ENCODE measurements at regions not wholly inside any gene's neighbourhood (a gene's known extent, or its start where the extent isn't known, plus 50 kb on each side); places are given as distances from the start of the nearest gene placed in this dataset.

DNA sequence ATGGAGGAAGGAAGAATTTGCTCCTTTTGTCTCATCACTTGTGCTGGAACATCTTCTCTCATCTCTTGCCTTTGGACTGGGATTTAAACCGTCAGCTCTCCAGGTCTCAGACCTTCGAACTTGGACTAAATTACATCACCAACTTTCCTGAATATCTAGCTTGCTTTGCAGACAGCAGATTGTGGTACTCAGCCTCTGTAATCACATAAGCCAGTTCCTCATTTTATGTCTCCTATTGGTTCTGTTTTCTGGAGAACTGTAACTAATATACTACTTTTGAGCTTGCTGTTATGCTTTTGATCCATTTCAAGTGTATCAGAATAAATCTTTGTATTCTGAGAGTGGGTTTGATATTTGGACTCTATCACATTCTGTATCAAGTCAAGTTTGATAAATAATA lies 164.3 kb upstream of the VEPH1 start:
- Histone ChIP-seq H3K9me3 (ENCODE audit: control insufficient read depth, low read length) (no peaks in the 10 kb centered on the region), H3K4ac (ENCODE audit: low read depth in 1 of 2, low read length in 2 of 2) (no peak overlapping the region), H2BK15ac (ENCODE audit: low read depth, poor library complexity, severe bottlenecking) (no peak overlapping the region), H3K9ac (ENCODE audit: low read length) (no peak overlapping the region), H3K27me3 (ENCODE audit: control insufficient read depth in 1 of 2, insufficient read depth in 1 of 2, low read length in 2 of 2) (no peaks in the 10 kb centered on the region), H3K4me1 (ENCODE audit: control insufficient read depth, insufficient read depth, low read depth, low read length) (no peaks in the 10 kb centered on the region), H2AFZ (ENCODE audit: low read depth, low read length) (no peak overlapping the region), H3K36me3 (ENCODE audit: control insufficient read depth in 1 of 2, insufficient read depth in 2 of 2, low read depth in 1 of 2, low read length in 2 of 2) (no peaks in the 10 kb centered on the region), H3K4me2 (ENCODE audit: low read length, poor library complexity, severe bottlenecking) (no peak overlapping the region), H3K27ac (ENCODE audit: low read length, poor library complexity, severe bottlenecking) (no peak overlapping the region), H4K91ac (ENCODE audit: low read length) (no peak overlapping the region), H3K18ac (ENCODE audit: low read depth in 1 of 2, low read length in 2 of 2) (no peak overlapping the region), H2AK5ac (ENCODE audit: low read length, severe bottlenecking) (no peak overlapping the region), H3K23ac (ENCODE audit: low read length in 2 of 2) (no peak overlapping the region), H2BK120ac (ENCODE audit: low read depth, low read length) (no peak overlapping the region), H2BK5ac (ENCODE audit: low read depth, low read length, poor library complexity, severe bottlenecking) (no peak overlapping the region), H3K79me1 (replicated peaks; ENCODE audit: low read length, poor library complexity, severe bottlenecking) (no peaks in the 10 kb centered on the region), H4K8ac (ENCODE audit: low read length) (no peak overlapping the region), H3K14ac (ENCODE audit: low read length in 2 of 2) (no peak overlapping the region), H3K4me3 (ENCODE audit: insufficient read depth in 1 of 2, low read depth in 1 of 2, low read length in 2 of 2) (no peak overlapping the region), H2BK12ac (ENCODE audit: low read length in 2 of 2) (no peak overlapping the region)
- 73% methylated on average over 2 of the region's 2 CpGs for WGBS
- DNase-seq: no peak

- no peaks in the 10 kb centered on the region for H3K27me3 ChIP-seq (ENCODE audit: control insufficient read depth in 1 of 2, insufficient read depth in 1 of 2, low read length in 2 of 2)
- no peak overlapping the region for H2AFZ ChIP-seq (ENCODE audit: low read depth, low read length)
- H2BK15ac ChIP-seq (ENCODE audit: low read depth, poor library complexity, severe bottlenecking): no peak overlapping the region
- no peaks in the 10 kb centered on the region for H3K9me3 ChIP-seq (ENCODE audit: control insufficient read depth, low read length)
- no peak overlapping the region for H3K18ac ChIP-seq (ENCODE audit: low read depth in 1 of 2, low read length in 2 of 2)
- no peak overlapping the region for H4K91ac ChIP-seq (ENCODE audit: low read length)
- H3K9ac ChIP-seq (ENCODE audit: low read length): no peak overlapping the region
- H3K14ac ChIP-seq (ENCODE audit: low read length in 2 of 2): no peak overlapping the region
- no peak overlapping the region for H3K27ac ChIP-seq (ENCODE audit: low read length, poor library complexity, severe bottlenecking)
- no peak overlapping the region for H2BK120ac ChIP-seq (ENCODE audit: low read depth, low read length)
- H3K23ac ChIP-seq (ENCODE audit: low read length in 2 of 2): no peak overlapping the region
- no peak overlapping the region for H3K4ac ChIP-seq (ENCODE audit: low read depth in 1 of 2, low read length in 2 of 2)
- DNase-seq: no peak
- no peak overlapping the region for H3K4me3 ChIP-seq (ENCODE audit: insufficient read depth in 1 of 2, low read depth in 1 of 2, low read length in 2 of 2)
- no peak overlapping the region for H2BK12ac ChIP-seq (ENCODE audit: low read length in 2 of 2)
- no peaks in the 10 kb centered on the region for H3K79me1 ChIP-seq (replicated peaks; ENCODE audit: low read length, poor library complexity, severe bottlenecking)
- H3K36me3 ChIP-seq (ENCODE audit: control insufficient read depth in 1 of 2, insufficient read depth in 2 of 2, low read depth in 1 of 2, low read length in 2 of 2): no peaks in the 10 kb centered on the region
- no peak overlapping the region for H2BK5ac ChIP-seq (ENCODE audit: low read depth, low read length, poor library complexity, severe bottlenecking)
- no peak overlapping the region for H4K8ac ChIP-seq (ENCODE audit: low read length)
- H3K4me2 ChIP-seq (ENCODE audit: low read length, poor library complexity, severe bottlenecking): no peak overlapping the region
- no peaks in the 10 kb centered on the region for H3K4me1 ChIP-seq (ENCODE audit: control insufficient read depth, insufficient read depth, low read depth, low read length)
- no peak overlapping the region for H2AK5ac ChIP-seq (ENCODE audit: low read length, severe bottlenecking)
Measured at GRCh38 chr3:157662171-157662570, 159.0 kb upstream of the VEPH1 start.

GRCh38 chr3:157660847-157661246 lies 157.6 kb upstream of the VEPH1 start:
- Histone ChIP-seq H3K4ac (ENCODE audit: low read depth in 1 of 2, low read length in 2 of 2) (no peak overlapping the region), H4K8ac (ENCODE audit: low read length) (no peak overlapping the region), H4K91ac (ENCODE audit: low read length) (no peak overlapping the region), H3K23ac (ENCODE audit: low read length in 2 of 2) (no peak overlapping the region), H3K9ac (ENCODE audit: low read length) (no peak overlapping the region), H3K27me3 (ENCODE audit: control insufficient read depth in 1 of 2, insufficient read depth in 1 of 2, low read length in 2 of 2) (no peaks in the 10 kb centered on the region), H2AK5ac (ENCODE audit: low read length, severe bottlenecking) (no peak overlapping the region), H3K36me3 (ENCODE audit: control insufficient read depth in 1 of 2, insufficient read depth in 2 of 2, low read depth in 1 of 2, low read length in 2 of 2) (no peaks in the 10 kb centered on the region), H3K18ac (ENCODE audit: low read depth in 1 of 2, low read length in 2 of 2) (no peak overlapping the region), H3K4me3 (ENCODE audit: insufficient read depth in 1 of 2, low read depth in 1 of 2, low read length in 2 of 2) (no peak overlapping the region), H3K4me1 (ENCODE audit: control insufficient read depth, insufficient read depth, low read depth, low read length) (no peaks in the 10 kb centered on the region), H2BK15ac (ENCODE audit: low read depth, poor library complexity, severe bottlenecking) (no peak overlapping the region), H3K79me1 (replicated peaks; ENCODE audit: low read length, poor library complexity, severe bottlenecking) (no peaks in the 10 kb centered on the region), H2BK5ac (ENCODE audit: low read depth, low read length, poor library complexity, severe bottlenecking) (no peak overlapping the region), H2BK12ac (ENCODE audit: low read length in 2 of 2) (no peak overlapping the region), H3K9me3 (ENCODE audit: control insufficient read depth, low read length) (no peaks in the 10 kb centered on the region), H2AFZ (ENCODE audit: low read depth, low read length) (no peak overlapping the region), H3K27ac (ENCODE audit: low read length, poor library complexity, severe bottlenecking) (no peak overlapping the region), H3K4me2 (ENCODE audit: low read length, poor library complexity, severe bottlenecking) (no peak overlapping the region), H3K14ac (ENCODE audit: low read length in 2 of 2) (no peak overlapping the region), H2BK120ac (ENCODE audit: low read depth, low read length) (no peak overlapping the region)
- no peak for DNase-seq

GRCh38 chr3:157652366-157652765 lies 149.2 kb upstream of the VEPH1 start:
- no peaks in the 10 kb centered on the region for H3K4me1 ChIP-seq (ENCODE audit: control insufficient read depth, insufficient read depth, low read depth, low read length)
- H4K91ac ChIP-seq (ENCODE audit: low read length): no peak overlapping the region
- no peak overlapping the region for H3K14ac ChIP-seq (ENCODE audit: low read length in 2 of 2)
- no peaks in the 10 kb centered on the region for H3K9me3 ChIP-seq (ENCODE audit: control insufficient read depth, low read length)
- H3K23ac ChIP-seq (ENCODE audit: low read length in 2 of 2): no peak overlapping the region
- no peak overlapping the region for H4K8ac ChIP-seq (ENCODE audit: low read length)
- no peak overlapping the region for H3K4me2 ChIP-seq (ENCODE audit: low read length, poor library complexity, severe bottlenecking)
- no peak overlapping the region for H2AK5ac ChIP-seq (ENCODE audit: low read length, severe bottlenecking)
- H3K27me3 ChIP-seq (ENCODE audit: control insufficient read depth in 1 of 2, insufficient read depth in 1 of 2, low read length in 2 of 2): no peaks in the 10 kb centered on the region
- H3K79me1 ChIP-seq (replicated peaks; ENCODE audit: low read length, poor library complexity, severe bottlenecking): no peaks in the 10 kb centered on the region
- WGBS: 93% methylated on average over 2 of the region's 2 CpGs
- H3K4ac ChIP-seq (ENCODE audit: low read depth in 1 of 2, low read length in 2 of 2): no peak overlapping the region
- no peak overlapping the region for H3K9ac ChIP-seq (ENCODE audit: low read length)
- no peak for DNase-seq
- no peak overlapping the region for H3K18ac ChIP-seq (ENCODE audit: low read depth in 1 of 2, low read length in 2 of 2)
- no peak overlapping the region for H2BK5ac ChIP-seq (ENCODE audit: low read depth, low read length, poor library complexity, severe bottlenecking)
- no peak overlapping the region for H2BK120ac ChIP-seq (ENCODE audit: low read depth, low read length)
- H3K4me3 ChIP-seq (ENCODE audit: insufficient read depth in 1 of 2, low read depth in 1 of 2, low read length in 2 of 2): no peak overlapping the region
- H2BK15ac ChIP-seq (ENCODE audit: low read depth, poor library complexity, severe bottlenecking): no peak overlapping the region
- no peak overlapping the region for H2BK12ac ChIP-seq (ENCODE audit: low read length in 2 of 2)
- H3K27ac ChIP-seq (ENCODE audit: low read length, poor library complexity, severe bottlenecking): no peak overlapping the region
- H3K36me3 ChIP-seq (ENCODE audit: control insufficient read depth in 1 of 2, insufficient read depth in 2 of 2, low read depth in 1 of 2, low read length in 2 of 2): no peaks in the 10 kb centered on the region
- no peak overlapping the region for H2AFZ ChIP-seq (ENCODE audit: low read depth, low read length)

All from mesenchymal stem cell (in vitro differentiated cells and primary cell).